ENCODE measurements at regions not wholly inside any gene's neighbourhood (a gene's known extent, or its start where the extent isn't known, plus 50 kb on each side); places are given as distances from the start of the nearest gene placed in this dataset.

- Histone ChIP-seq H3K9ac (replicated peaks; ENCODE audit: extremely low read depth, insufficient read depth, low read length) (no peak overlapping the region), H3K79me2 (ENCODE audit: control insufficient read depth, insufficient read depth, low read length) (no peaks in the 10 kb centered on the region), H2AFZ (ENCODE audit: low read depth, low read length) (no peak overlapping the region), H3K9me3 (replicated peaks; ENCODE audit: control insufficient read depth, insufficient read depth, low read length) (peaks cover 2% of the 10 kb centered on the region), H3K36me3 (ENCODE audit: control insufficient read depth in 2 of 2, extremely low read depth in 1 of 2, insufficient read depth in 2 of 2, low read length in 2 of 2) (no peaks in the 10 kb centered on the region), H3K9me1 (replicated peaks; ENCODE audit: control insufficient read depth, extremely low read depth, insufficient read depth, low read length) (no peaks in the 10 kb centered on the region), H3K4me2 (ENCODE audit: insufficient read depth, low read length) (no peak overlapping the region), H3K4me1 (ENCODE audit: control insufficient read depth, extremely low read depth, insufficient read depth, low read length) (no peaks in the 10 kb centered on the region), H3K27me3 (ENCODE audit: control insufficient read depth in 2 of 2, insufficient read depth in 2 of 2, low read length in 2 of 2) (no peaks in the 10 kb centered on the region), H3K4me3 (replicated peaks in 1 of 3; ENCODE audit: insufficient read depth in 1 of 3, low read depth in 1 of 3, low read length in 3 of 3) (no peak overlapping the region), H3K27ac (ENCODE audit: insufficient read depth, low read depth, low read length) (no peak overlapping the region), H4K20me1 (replicated peaks; ENCODE audit: control insufficient read depth, extremely low read depth, insufficient read depth, low read length) (no peaks in the 10 kb centered on the region)
- intact Hi-C loops (cut with micrococcal nuclease) (no loop called here), dilution Hi-C loops (cut with MboI; ENCODE audit: extremely low pct_ligation_motif_present, low sequenced_read_pairs) (no loop called here)
- ChIA-PET CTCF (no interaction called here), POLR2A (no interaction called here)
- FAIRE-seq (no peak), DNase-seq (ENCODE audit: low read depth, low spot score) (no peak)
- TF ChIP-seq MYC (IDR thresholded peaks at IDR 0.05; ENCODE audit: low read depth, low read length) = no peak
- BruUV-seq (replicated peaks) = no TSS peak
Measured at GRCh38 chr2:239723486-239724193, 301.5 kb downstream of the NDUFA10 start.

- H4K20me1 ChIP-seq (replicated peaks; ENCODE audit: control insufficient read depth, extremely low read depth, insufficient read depth, low read length) = no peaks in the 10 kb centered on the region
- H3K9ac ChIP-seq (replicated peaks; ENCODE audit: extremely low read depth, insufficient read depth, low read length) = no peak overlapping the region
- H3K27me3 ChIP-seq (ENCODE audit: control insufficient read depth in 2 of 2, insufficient read depth in 2 of 2, low read length in 2 of 2) = no peaks in the 10 kb centered on the region
- H2AFZ ChIP-seq (ENCODE audit: low read depth, low read length) = no peak overlapping the region
- no peaks in the 10 kb centered on the region for H3K79me2 ChIP-seq (ENCODE audit: control insufficient read depth, insufficient read depth, low read length)
- dilution Hi-C loops (cut with MboI; ENCODE audit: extremely low pct_ligation_motif_present, low sequenced_read_pairs) (no loop called here), intact Hi-C loops (cut with micrococcal nuclease) (no loop called here)
- no peak overlapping the region for H3K4me2 ChIP-seq (ENCODE audit: insufficient read depth, low read length)
- H3K9me1 ChIP-seq (replicated peaks; ENCODE audit: control insufficient read depth, extremely low read depth, insufficient read depth, low read length) = no peaks in the 10 kb centered on the region
- H3K9me3 ChIP-seq (replicated peaks; ENCODE audit: control insufficient read depth, insufficient read depth, low read length) = peaks cover 2% of the 10 kb centered on the region
- FAIRE-seq (no peak), DNase-seq (ENCODE audit: low read depth, low spot score) (no peak)
- no peak for TF ChIP-seq POLR2AphosphoS5 (IDR thresholded peaks at IDR 0.05; ENCODE audit: insufficient read depth, low read depth, low read length)
- TF ChIP-seq FOS (IDR thresholded peaks at IDR 0.05; ENCODE audit: borderline replicate concordance, insufficient read depth, low read length) = no peak
- no peak for TF ChIP-seq MYC (IDR thresholded peaks at IDR 0.05; ENCODE audit: low read depth, low read length)
- TF ChIP-seq GATA2 (IDR thresholded peaks at IDR 0.05; ENCODE audit: insufficient read depth, insufficient read length, low read depth, low read length) = no peak
- no peak for TF ChIP-seq JUN (IDR thresholded peaks at IDR 0.05; ENCODE audit: borderline replicate concordance, insufficient read depth, insufficient read length, low read depth)
- TF ChIP-seq CTCF (IDR thresholded peaks at IDR 0.05; ENCODE audit: extremely low read depth in 1 of 2, insufficient read depth in 1 of 2, low read depth in 1 of 2, low read length in 2 of 2) = no peak
- H3K27ac ChIP-seq (ENCODE audit: insufficient read depth, low read depth, low read length) = no peak overlapping the region
- no peaks in the 10 kb centered on the region for H3K36me3 ChIP-seq (ENCODE audit: control insufficient read depth in 2 of 2, extremely low read depth in 1 of 2, insufficient read depth in 2 of 2, low read length in 2 of 2)
- ChIA-PET CTCF (no interaction called here), POLR2A (no interaction called here)
- no peak overlapping the region for H3K4me3 ChIP-seq (replicated peaks in 1 of 3; ENCODE audit: insufficient read depth in 1 of 3, low read depth in 1 of 3, low read length in 3 of 3)
- no peaks in the 10 kb centered on the region for H3K4me1 ChIP-seq (ENCODE audit: control insufficient read depth, extremely low read depth, insufficient read depth, low read length)
- BruUV-seq (replicated peaks) = no TSS peak
Measured at GRCh38 chr2:239722760-239723470, 302.2 kb downstream of the NDUFA10 start.
